Neural progenitor cell (in vitro differentiated cells): ENCODE measurements at regions not wholly inside any gene's neighbourhood (a gene's known extent, or its start where the extent isn't known, plus 50 kb on each side); places are given as distances from the start of the nearest gene placed in this dataset.

Source experiments
- EZH2 ChIP-seq: fragments of 200-600 bp; sonication (generic); IDR thresholded peaks from 2 replicates; pipeline ENCODE4 v1.6.1; 2017; ENCODE audit warnings: antibody characterized with exemption, mild to moderate bottlenecking, moderate library complexity
- TF ChIP-seq, protein P1 (sequence below): fragments of 200-600 bp; sonication (generic); IDR thresholded peaks from 2 replicates; pipeline ENCODE4 v1.5.1; 2017; ENCODE audit warnings: antibody characterized with exemption, mild to moderate bottlenecking

DNA sequence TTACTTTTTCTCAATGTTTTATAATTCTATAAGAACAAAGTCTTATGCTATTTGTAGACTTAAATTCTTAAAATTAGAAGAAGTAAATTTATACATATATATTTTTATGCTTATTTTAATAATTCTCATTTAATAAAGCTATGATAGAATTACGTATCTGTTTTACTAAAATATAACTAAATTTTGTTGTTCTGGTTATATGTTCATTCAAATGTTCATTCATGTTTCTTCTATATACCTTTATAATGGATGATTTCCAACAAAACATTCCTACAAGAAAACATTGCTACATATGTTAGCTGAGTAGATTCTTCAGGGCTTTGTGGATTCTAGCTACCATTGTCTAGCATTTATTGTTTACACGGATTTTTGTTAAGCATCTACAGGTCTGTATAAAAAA, 634.3 kb upstream of the PCDH20 start:
- TF ChIP-seq, protein P1, sequence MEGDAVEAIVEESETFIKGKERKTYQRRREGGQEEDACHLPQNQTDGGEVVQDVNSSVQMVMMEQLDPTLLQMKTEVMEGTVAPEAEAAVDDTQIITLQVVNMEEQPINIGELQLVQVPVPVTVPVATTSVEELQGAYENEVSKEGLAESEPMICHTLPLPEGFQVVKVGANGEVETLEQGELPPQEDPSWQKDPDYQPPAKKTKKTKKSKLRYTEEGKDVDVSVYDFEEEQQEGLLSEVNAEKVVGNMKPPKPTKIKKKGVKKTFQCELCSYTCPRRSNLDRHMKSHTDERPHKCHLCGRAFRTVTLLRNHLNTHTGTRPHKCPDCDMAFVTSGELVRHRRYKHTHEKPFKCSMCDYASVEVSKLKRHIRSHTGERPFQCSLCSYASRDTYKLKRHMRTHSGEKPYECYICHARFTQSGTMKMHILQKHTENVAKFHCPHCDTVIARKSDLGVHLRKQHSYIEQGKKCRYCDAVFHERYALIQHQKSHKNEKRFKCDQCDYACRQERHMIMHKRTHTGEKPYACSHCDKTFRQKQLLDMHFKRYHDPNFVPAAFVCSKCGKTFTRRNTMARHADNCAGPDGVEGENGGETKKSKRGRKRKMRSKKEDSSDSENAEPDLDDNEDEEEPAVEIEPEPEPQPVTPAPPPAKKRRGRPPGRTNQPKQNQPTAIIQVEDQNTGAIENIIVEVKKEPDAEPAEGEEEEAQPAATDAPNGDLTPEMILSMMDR, result no peak
- TF ChIP-seq EZH2, result no peak
